C4-2B (cell line): ENCODE measurements at regions not wholly inside any gene's neighbourhood (a gene's known extent, or its start where the extent isn't known, plus 50 kb on each side); places are given as distances from the start of the nearest gene placed in this dataset.

Experiments used
- H3K27ac ChIP-seq: fragments of 450-650 bp; 2 replicates; pipeline ENCODE4 v1.5.1; 2017
- CTCF ChIP-seq: fragments of 450-650 bp; conservative IDR thresholded peaks from 2 replicates; pipeline ENCODE4 v1.5.1; 2017; ENCODE audit warnings: mild to moderate bottlenecking
- ZFX ChIP-seq: fragments of 450-650 bp; IDR thresholded peaks from 2 replicates; pipeline ENCODE4 v1.6.1; 2017

DNA sequence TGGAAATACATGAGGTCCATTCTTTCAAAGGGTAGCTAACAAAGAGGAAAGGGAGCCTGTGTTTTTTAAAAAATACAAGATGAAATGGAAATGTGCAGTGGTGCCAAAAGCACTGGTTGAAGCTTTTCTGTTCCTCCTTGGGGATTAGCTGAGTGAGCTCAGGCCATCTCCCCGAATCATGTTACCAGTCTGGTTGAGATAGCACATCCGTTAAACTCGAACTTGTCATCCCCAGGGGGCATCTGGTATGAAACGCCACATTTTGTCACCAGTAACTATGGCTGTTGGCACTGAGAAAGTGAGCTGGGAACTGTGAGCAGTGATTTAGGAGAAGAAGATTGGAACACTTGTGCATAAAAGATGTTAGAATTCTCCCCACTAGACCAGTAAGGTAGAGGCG lies 196.2 kb downstream of the SAMD5 start:
- H3K27ac ChIP-seq, result no peak overlapping the region
- no peak for TF ChIP-seq ZFX
- no peak for TF ChIP-seq CTCF

GRCh38 chr6:147707524-147707923 lies 199.0 kb downstream of the SAMD5 start:
- H3K27ac ChIP-seq, result no peak overlapping the region
- TF ChIP-seq CTCF (no peak), ZFX (no peak)

DNA sequence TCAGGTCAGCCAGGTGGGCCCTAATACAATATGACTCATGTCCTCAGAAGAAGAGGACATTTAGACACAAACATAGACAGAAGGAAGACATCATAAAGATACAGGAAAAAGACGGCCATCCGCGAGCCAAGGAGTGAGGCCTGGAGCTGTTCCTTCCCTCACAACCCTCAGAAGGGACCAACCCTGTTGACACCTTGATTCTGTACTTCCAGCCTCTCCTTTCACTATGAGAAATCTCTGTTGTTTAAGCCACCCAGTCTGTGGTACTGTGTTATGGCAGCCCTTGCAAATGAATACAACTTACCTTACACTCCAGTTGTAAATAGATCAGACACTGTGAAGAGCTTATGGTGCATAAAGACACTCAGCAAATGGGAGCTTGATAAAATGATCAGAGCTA lies 199.7 kb downstream of the SAMD5 start:
- no peak for TF ChIP-seq CTCF
- no peak for TF ChIP-seq ZFX
- H3K27ac ChIP-seq, result no peak overlapping the region

GRCh38 chr6:147709396-147710272 lies 201.1 kb downstream of the SAMD5 start:
- H3K27ac ChIP-seq, result no peak overlapping the region
- no peak for TF ChIP-seq ZFX
- TF ChIP-seq CTCF, result no peak

GRCh38 chr6:147710890-147711289 lies 202.4 kb downstream of the SAMD5 start:
- TF ChIP-seq ZFX (no peak), CTCF (no peak)
- no peak overlapping the region for H3K27ac ChIP-seq

DNA sequence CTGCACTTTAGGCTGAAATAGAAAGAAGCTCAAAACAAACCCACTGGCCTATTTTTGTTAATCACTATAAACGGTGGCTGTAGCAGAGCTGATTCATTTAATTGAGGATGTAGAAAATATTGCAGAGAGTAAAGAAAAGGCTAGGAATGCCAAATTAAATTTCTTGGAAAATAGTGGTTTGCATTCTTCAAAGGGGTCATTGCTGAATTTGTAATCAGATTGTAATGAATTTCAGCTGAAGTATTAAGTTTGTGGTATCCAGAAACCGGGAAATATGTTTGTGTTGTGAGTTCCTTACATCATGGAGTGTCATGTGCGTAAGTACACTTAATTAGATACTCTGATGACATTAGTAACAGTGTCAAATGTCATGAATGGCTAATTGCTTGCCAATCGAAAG lies 203.0 kb downstream of the SAMD5 start:
- TF ChIP-seq ZFX, result no peak
- TF ChIP-seq CTCF, result no peak
- no peak overlapping the region for H3K27ac ChIP-seq

- TF ChIP-seq CTCF (no peak), ZFX (no peak)
Measured at GRCh38 chr6:147712841-147713240, 204.4 kb downstream of the SAMD5 start.

More at GRCh38 chr6:147712841-147713240, 204.4 kb downstream of the SAMD5 start:
- no peak overlapping the region for H3K27ac ChIP-seq
